ENCODE measurements at regions not wholly inside any gene's neighbourhood (a gene's known extent, or its start where the extent isn't known, plus 50 kb on each side); places are given as distances from the start of the nearest gene placed in this dataset.

DNA sequence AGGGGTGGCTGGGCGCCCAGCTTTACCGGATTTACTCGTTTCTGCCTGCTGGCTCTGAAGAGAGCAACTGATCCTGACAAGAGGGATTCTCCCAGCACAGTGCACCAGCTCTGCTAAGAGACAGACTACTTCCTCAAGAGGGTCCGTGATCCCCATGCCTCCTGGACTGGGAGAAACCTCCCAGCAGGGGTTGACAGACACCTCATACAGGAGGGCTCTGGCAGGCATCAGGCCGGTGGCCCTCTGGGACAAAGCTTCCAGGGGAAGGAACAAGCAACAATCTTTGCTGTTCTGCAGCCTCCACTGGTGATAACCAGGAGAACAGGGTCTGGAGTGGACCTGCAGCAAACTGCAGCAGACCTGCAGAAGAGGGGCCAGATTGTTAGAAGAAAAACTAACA is 1192.5 kb upstream of the PRR20A start:
- no peak overlapping the region for H2AFZ ChIP-seq (ENCODE audit: low read depth, low read length)
- H3K9ac ChIP-seq (ENCODE audit: low read length), result no peak overlapping the region
- H3K27me3 ChIP-seq (ENCODE audit: insufficient read depth, low read length), result no peaks in the 10 kb centered on the region
- no peaks in the 10 kb centered on the region for H3K4me1 ChIP-seq (ENCODE audit: insufficient read depth, low read length)
- Mint-ChIP-seq H3K9me3 (ENCODE audit: unreplicated experiment) (peaks cover 4% of the 10 kb centered on the region), H3K36me3 (ENCODE audit: low read depth, unreplicated experiment) (no peaks in the 10 kb centered on the region), H3K4me1 (ENCODE audit: low read depth, unreplicated experiment) (no peaks in the 10 kb centered on the region), H3K4me3 (ENCODE audit: unreplicated experiment) (no peak overlapping the region), H3K27ac (ENCODE audit: unreplicated experiment) (no peak overlapping the region), H3K27me3 (ENCODE audit: low read depth, unreplicated experiment) (no peaks in the 10 kb centered on the region)
- no peak for DNase-seq (ENCODE audit: low read depth)
- TF ChIP-seq, protein P1, sequence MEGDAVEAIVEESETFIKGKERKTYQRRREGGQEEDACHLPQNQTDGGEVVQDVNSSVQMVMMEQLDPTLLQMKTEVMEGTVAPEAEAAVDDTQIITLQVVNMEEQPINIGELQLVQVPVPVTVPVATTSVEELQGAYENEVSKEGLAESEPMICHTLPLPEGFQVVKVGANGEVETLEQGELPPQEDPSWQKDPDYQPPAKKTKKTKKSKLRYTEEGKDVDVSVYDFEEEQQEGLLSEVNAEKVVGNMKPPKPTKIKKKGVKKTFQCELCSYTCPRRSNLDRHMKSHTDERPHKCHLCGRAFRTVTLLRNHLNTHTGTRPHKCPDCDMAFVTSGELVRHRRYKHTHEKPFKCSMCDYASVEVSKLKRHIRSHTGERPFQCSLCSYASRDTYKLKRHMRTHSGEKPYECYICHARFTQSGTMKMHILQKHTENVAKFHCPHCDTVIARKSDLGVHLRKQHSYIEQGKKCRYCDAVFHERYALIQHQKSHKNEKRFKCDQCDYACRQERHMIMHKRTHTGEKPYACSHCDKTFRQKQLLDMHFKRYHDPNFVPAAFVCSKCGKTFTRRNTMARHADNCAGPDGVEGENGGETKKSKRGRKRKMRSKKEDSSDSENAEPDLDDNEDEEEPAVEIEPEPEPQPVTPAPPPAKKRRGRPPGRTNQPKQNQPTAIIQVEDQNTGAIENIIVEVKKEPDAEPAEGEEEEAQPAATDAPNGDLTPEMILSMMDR (IDR thresholded peaks at IDR 0.05; ENCODE audit: insufficient read depth, low read depth, low read length), result no peak
- TF ChIP-seq EZH2 (IDR thresholded peaks at IDR 0.05; ENCODE audit: insufficient read depth, low read length), result no peak
- H3K4me2 ChIP-seq (ENCODE audit: low read length), result no peak overlapping the region
- H4K20me1 ChIP-seq (ENCODE audit: insufficient read depth, low read length), result no peaks in the 10 kb centered on the region
- H3K9me3 ChIP-seq (ENCODE audit: insufficient read depth, low read depth, low read length), result peaks cover 3% of the 10 kb centered on the region
- H3K27ac ChIP-seq (ENCODE audit: low read depth, low read length), result no peak overlapping the region
- no peak overlapping the region for H3K4me3 ChIP-seq (ENCODE audit: insufficient read depth, low read depth, low read length)
- H3K36me3 ChIP-seq (ENCODE audit: insufficient read depth, low read length), result no peaks in the 10 kb centered on the region
- FAIRE-seq, result no peak
- H3K79me2 ChIP-seq (ENCODE audit: insufficient read depth, low read length), result no peaks in the 10 kb centered on the region

DNA sequence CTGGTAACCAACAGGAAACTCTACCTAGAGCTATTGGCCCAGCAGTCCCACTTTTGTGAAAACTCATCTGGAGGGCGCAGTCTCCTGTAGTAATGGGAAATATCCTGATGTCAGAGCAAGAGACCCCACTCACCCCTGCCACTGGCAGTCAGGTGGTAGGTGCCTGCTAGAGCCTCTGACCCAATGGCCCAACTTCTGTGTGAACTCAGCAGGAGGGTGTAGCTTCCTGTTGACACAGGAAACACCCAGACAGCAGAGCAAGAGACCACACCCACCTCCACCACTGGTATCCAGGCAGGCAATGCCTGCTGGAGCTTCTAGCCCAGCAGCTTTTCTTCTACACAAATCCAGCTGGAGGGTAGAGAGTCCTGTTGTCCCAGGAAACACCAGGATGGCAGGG is 1176.8 kb upstream of the PRR20A start:
- H3K9me3 ChIP-seq (ENCODE audit: insufficient read depth, low read depth, low read length), result peaks cover 4% of the 10 kb centered on the region
- H3K9me3 Mint-ChIP-seq (ENCODE audit: unreplicated experiment), result no peaks in the 10 kb centered on the region
- H3K27me3 ChIP-seq (ENCODE audit: insufficient read depth, low read length), result no peaks in the 10 kb centered on the region
- no peak overlapping the region for H3K4me2 ChIP-seq (ENCODE audit: low read length)
- H3K9ac ChIP-seq (ENCODE audit: low read length), result no peak overlapping the region
- DNase-seq (ENCODE audit: low read depth) (no peak), FAIRE-seq (no peak)
- no peaks in the 10 kb centered on the region for H3K4me1 Mint-ChIP-seq (ENCODE audit: low read depth, unreplicated experiment)
- H3K36me3 ChIP-seq (ENCODE audit: insufficient read depth, low read length), result no peaks in the 10 kb centered on the region
- H3K4me3 ChIP-seq (ENCODE audit: insufficient read depth, low read depth, low read length), result no peak overlapping the region
- no peak for TF ChIP-seq EZH2 (IDR thresholded peaks at IDR 0.05; ENCODE audit: insufficient read depth, low read length)
- TF ChIP-seq, protein P1 (IDR thresholded peaks at IDR 0.05; ENCODE audit: insufficient read depth, low read depth, low read length), result no peak
- no peak overlapping the region for H3K4me3 Mint-ChIP-seq (ENCODE audit: unreplicated experiment)
- H3K36me3 Mint-ChIP-seq (ENCODE audit: low read depth, unreplicated experiment), result no peaks in the 10 kb centered on the region
- H2AFZ ChIP-seq (ENCODE audit: low read depth, low read length), result no peak overlapping the region
- H3K27me3 Mint-ChIP-seq (ENCODE audit: low read depth, unreplicated experiment), result no peaks in the 10 kb centered on the region
- no peaks in the 10 kb centered on the region for H3K79me2 ChIP-seq (ENCODE audit: insufficient read depth, low read length)
- H3K27ac ChIP-seq (ENCODE audit: low read depth, low read length), result no peak overlapping the region
- no peaks in the 10 kb centered on the region for H4K20me1 ChIP-seq (ENCODE audit: insufficient read depth, low read length)
- H3K27ac Mint-ChIP-seq (ENCODE audit: unreplicated experiment), result no peak overlapping the region
- H3K4me1 ChIP-seq (ENCODE audit: insufficient read depth, low read length), result no peaks in the 10 kb centered on the region

DNA sequence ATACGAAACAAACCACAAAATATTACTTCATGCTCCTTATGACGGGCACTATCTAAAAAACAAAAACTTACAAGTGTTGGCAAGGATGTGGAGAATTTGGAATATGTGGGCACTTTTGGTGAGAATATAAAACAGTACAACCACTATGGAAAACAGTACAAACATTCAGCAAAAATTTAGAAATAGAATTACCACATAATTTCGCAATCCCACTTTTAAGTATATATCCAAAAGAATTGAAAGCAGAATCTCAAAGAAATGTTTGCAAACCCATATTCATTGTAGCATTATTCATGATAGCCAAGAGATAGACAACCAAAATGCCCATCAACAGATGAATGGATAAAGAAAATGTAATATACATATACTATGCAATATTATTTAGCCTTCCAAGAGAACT is 1173.7 kb upstream of the PRR20A start:
- H3K36me3 ChIP-seq (ENCODE audit: insufficient read depth, low read length), result no peaks in the 10 kb centered on the region
- no peaks in the 10 kb centered on the region for H3K36me3 Mint-ChIP-seq (ENCODE audit: low read depth, unreplicated experiment)
- DNase-seq (ENCODE audit: low read depth) (no peak), FAIRE-seq (no peak)
- no peak overlapping the region for H2AFZ ChIP-seq (ENCODE audit: low read depth, low read length)
- H3K9ac ChIP-seq (ENCODE audit: low read length), result no peak overlapping the region
- H3K27ac ChIP-seq (ENCODE audit: low read depth, low read length), result no peak overlapping the region
- H3K4me3 Mint-ChIP-seq (ENCODE audit: unreplicated experiment), result no peak overlapping the region
- H3K27me3 ChIP-seq (ENCODE audit: insufficient read depth, low read length), result no peaks in the 10 kb centered on the region
- peaks cover 7% of the 10 kb centered on the region for H3K9me3 ChIP-seq (ENCODE audit: insufficient read depth, low read depth, low read length)
- H3K9me3 Mint-ChIP-seq (ENCODE audit: unreplicated experiment), result no peaks in the 10 kb centered on the region
- no peaks in the 10 kb centered on the region for H4K20me1 ChIP-seq (ENCODE audit: insufficient read depth, low read length)
- TF ChIP-seq EZH2 (IDR thresholded peaks at IDR 0.05; ENCODE audit: insufficient read depth, low read length), result no peak
- TF ChIP-seq, protein P1 (IDR thresholded peaks at IDR 0.05; ENCODE audit: insufficient read depth, low read depth, low read length), result no peak
- H3K79me2 ChIP-seq (ENCODE audit: insufficient read depth, low read length), result no peaks in the 10 kb centered on the region
- H3K27ac Mint-ChIP-seq (ENCODE audit: unreplicated experiment), result no peak overlapping the region
- no peaks in the 10 kb centered on the region for H3K27me3 Mint-ChIP-seq (ENCODE audit: low read depth, unreplicated experiment)
- H3K4me1 ChIP-seq (ENCODE audit: insufficient read depth, low read length), result no peaks in the 10 kb centered on the region
- H3K4me3 ChIP-seq (ENCODE audit: insufficient read depth, low read depth, low read length), result no peak overlapping the region
- no peak overlapping the region for H3K4me2 ChIP-seq (ENCODE audit: low read length)
- H3K4me1 Mint-ChIP-seq (ENCODE audit: low read depth, unreplicated experiment), result no peaks in the 10 kb centered on the region

Data from astrocyte (in vitro differentiated cells and primary cell).